ENCODE measurements at regions not wholly inside any gene's neighbourhood (a gene's known extent, or its start where the extent isn't known, plus 50 kb on each side); places are given as distances from the start of the nearest gene placed in this dataset.
"Not testable (repeated sequence)": the region's sequence is repeated elsewhere in the genome, so short reads cannot be mapped to it uniquely, and the experiment has no call there.

DNA sequence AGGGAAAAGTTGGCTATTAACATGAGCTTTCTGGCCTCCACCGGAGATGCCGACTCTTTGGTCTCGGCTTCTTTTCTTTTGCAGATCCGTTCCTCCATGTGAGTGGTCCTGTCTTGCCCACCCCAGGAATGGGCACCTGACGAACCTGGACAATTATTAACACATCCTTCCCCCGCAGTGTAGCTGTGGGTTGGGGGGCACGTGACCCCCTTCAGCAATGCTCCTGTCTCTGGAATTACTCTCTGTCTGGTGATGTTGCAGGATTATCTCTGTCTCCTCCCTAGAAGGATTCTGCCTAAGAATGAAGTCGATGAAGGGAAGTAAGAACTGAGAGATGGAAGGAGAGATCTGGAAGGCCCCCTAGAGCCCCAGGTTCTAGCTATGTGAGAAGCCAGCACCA, 115.2 kb upstream of the NPAS2 start:
- ATAC-seq (no peak), DNase-seq (no peak), FAIRE-seq (no peak)
- intact Hi-C loops (cut with DNase I) = no loop called here
- 77 to 81% methylated on average over 8 of the region's 8 CpGs for WGBS, 2 donors
- H3K27ac ChIP-seq = no peak overlapping the region
- no peaks in the 10 kb centered on the region for H3K36me3 ChIP-seq
- H3K27me3 ChIP-seq = no peaks in the 10 kb centered on the region
- no peaks in the 10 kb centered on the region for H3K9me3 ChIP-seq
- H3K4me1 ChIP-seq = no peaks in the 10 kb centered on the region
- no peak overlapping the region for H3K4me3 ChIP-seq
- TF ChIP-seq, protein P1, sequence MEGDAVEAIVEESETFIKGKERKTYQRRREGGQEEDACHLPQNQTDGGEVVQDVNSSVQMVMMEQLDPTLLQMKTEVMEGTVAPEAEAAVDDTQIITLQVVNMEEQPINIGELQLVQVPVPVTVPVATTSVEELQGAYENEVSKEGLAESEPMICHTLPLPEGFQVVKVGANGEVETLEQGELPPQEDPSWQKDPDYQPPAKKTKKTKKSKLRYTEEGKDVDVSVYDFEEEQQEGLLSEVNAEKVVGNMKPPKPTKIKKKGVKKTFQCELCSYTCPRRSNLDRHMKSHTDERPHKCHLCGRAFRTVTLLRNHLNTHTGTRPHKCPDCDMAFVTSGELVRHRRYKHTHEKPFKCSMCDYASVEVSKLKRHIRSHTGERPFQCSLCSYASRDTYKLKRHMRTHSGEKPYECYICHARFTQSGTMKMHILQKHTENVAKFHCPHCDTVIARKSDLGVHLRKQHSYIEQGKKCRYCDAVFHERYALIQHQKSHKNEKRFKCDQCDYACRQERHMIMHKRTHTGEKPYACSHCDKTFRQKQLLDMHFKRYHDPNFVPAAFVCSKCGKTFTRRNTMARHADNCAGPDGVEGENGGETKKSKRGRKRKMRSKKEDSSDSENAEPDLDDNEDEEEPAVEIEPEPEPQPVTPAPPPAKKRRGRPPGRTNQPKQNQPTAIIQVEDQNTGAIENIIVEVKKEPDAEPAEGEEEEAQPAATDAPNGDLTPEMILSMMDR (IDR thresholded peaks at IDR 0.05) = no peak

DNA sequence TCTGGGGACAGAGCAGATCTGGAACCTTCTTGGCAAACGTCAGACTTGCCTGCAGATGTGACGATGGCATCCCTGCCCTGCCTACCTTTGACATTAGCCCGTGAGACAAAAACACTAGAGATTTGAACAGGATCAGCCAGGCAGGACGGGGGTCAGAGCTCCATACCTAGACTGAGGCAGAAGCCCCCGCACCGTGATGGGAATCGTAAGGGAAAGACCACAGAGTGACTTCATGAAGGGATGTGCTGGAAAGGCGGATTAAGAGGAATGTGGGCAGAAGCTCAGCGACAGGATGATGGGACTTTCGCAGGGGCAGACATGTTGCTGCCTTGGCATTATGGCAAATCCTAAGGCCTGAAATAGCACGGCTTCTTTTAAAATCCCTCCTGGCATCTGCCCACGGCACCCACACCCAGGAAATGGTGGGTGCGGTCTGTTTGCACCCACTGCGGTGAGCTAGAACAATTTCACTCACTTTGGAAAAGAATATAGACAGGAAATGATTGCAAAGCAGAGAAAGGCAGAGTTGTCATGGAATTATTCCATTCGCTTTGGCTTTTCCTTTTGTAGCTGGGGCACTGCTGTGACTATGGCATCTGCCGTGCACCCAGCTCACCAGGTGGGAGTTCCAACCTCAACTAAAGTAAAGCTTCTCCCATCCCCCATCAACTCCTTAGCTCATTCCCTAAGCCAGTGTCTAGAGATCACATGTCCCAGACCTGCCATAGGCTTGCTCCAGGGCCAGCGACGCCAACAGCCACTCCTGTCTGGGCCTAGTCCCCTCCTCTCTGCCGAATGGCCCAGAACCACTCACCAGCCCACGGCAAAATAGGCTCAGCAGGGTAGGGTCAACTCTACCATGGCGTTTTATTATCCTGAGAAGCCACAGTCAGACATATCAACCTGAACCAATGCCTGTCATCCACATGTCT, 112.7 kb upstream of the NPAS2 start:
- 82 to 86% methylated on average over 21 of the region's 21 CpGs for WGBS, 2 donors

DNA sequence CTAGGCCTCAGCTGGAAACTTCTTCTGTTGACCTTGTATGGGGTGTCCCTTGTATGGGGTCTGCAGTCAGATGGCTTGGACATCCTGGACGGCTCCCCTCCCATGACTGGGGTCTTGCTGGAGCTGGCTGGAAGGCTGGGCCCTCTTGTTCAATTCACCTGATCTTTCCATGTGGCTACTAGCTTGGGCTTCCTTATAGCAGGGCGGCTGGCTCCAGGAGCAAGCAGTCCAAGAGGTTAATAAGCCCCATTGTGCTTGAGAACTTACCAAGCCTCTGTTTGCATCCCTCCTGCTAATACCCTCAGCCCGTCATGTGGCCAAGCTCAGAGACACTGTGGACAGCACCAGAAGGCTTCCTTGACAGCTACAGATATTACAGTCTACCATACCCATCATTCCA, 111.6 kb upstream of the NPAS2 start:
- Histone ChIP-seq H3K4me3 (no peak overlapping the region), H3K27me3 (no peaks in the 10 kb centered on the region), H3K36me3 (no peaks in the 10 kb centered on the region), H3K9me3 (no peaks in the 10 kb centered on the region), H3K27ac (no peak overlapping the region), H3K4me1 (no peaks in the 10 kb centered on the region)
- intact Hi-C loops (cut with DNase I) = no loop called here
- TF ChIP-seq, protein P1 (IDR thresholded peaks at IDR 0.05) = no peak
- FAIRE-seq = no peak
- no peak for ATAC-seq
- DNase-seq = no peak
- WGBS, 2 donors = 62 to 77% methylated on average over 3 of the region's 3 CpGs

More for the DNA sequence above, 112.7 kb upstream of the NPAS2 start:
- Histone ChIP-seq H3K4me1 (no peaks in the 10 kb centered on the region), H3K9me3 (no peaks in the 10 kb centered on the region), H3K36me3 (no peaks in the 10 kb centered on the region), H3K27me3 (no peaks in the 10 kb centered on the region), H3K27ac (no peak overlapping the region), H3K4me3 (no peak overlapping the region)
- FAIRE-seq (no peak), DNase-seq (no peak), ATAC-seq (no peak)
- TF ChIP-seq, protein P1 (IDR thresholded peaks at IDR 0.05) = no peak
- intact Hi-C loops (cut with DNase I) = no loop called here

DNA sequence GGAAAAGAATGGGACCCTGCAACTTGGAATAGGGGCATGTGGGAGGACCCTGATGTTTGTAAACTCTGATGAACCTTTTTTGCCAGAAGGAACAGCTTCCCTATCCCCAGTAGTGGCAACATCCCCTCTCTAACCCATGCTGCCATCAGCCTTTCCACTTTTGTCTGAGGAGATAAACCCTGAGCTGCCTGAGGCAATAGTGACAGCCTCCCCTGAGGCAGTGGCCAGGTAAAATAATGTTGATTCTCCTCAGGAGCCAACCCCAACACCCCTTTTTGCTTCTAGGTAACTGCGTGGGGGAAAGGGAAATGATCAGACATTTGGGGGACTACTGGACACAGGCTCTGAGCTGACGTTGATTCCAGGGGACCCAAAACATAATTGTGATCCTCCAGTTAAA, 106.8 kb upstream of the NPAS2 start:
- Histone ChIP-seq H3K27ac (no peak overlapping the region), H3K36me3 (no peaks in the 10 kb centered on the region), H3K4me3 (no peak overlapping the region), H3K4me1 (no peaks in the 10 kb centered on the region), H3K9me3 (no peaks in the 10 kb centered on the region), H3K27me3 (no peaks in the 10 kb centered on the region)
- WGBS, 2 donors = 37 to 64% methylated on average over 2 of the region's 2 CpGs
- no peak for ATAC-seq
- TF ChIP-seq, protein P1 (IDR thresholded peaks at IDR 0.05) = no peak
- FAIRE-seq = no peak
- intact Hi-C loops (cut with DNase I) = no loop called here
- DNase-seq = no peak

DNA sequence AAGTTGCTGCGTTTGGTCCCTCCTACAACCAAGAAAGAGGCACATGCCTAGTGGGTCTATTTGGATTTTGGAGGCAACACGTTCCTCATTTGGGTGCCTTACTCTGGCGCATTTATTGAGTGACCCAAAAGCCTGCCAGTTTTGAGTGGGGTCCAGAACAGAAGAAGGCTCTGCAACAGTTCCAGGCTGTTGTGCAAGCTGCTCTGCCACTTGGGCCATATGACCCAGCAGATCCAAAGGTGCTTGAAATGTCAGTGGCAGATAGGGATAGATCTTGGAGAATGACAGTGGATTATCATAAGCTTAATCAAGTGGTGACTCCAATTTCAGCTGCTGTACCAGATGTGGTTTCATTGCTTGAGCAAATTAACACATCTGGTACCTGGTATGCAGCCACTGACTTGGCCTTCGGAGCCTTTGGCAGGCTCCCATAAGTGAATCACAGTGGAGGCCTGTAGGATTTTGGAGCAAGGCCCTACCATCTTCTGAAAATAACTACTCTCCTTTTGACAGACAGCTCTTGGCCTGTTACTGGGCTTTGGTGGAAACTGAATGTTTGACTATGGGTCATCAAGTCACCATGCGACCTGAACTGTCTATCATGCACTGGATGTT, 105.4 kb upstream of the NPAS2 start:
- H3K27me3 ChIP-seq; H3K27ac ChIP-seq; H3K36me3 ChIP-seq; FAIRE-seq; H3K4me3 ChIP-seq; intact Hi-C loops (cut with DNase I); ATAC-seq; DNase-seq; H3K4me1 ChIP-seq; H3K9me3 ChIP-seq: not testable (repeated sequence)
- WGBS, 2 donors = 90% methylated on average over 5 of the region's 5 CpGs

DNA sequence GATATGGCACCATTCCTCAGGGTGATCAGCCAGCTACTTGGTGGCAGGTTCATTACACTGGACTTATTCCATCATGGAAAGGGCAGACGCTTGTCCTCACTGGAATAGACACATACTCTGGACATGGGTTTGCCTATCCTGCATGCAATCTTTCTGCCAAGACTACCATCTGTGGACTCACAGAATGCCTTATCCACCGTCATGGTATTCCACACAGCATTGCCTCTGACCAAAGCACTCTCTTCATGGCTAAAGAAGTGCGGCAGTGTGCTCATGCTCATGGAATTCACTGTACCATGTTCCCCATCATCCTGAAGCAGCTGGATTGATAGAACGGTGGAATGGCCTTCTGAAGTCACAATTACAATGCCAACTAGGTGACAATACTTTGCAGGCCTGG, 104.1 kb upstream of the NPAS2 start:
- H3K27me3 ChIP-seq; H3K4me3 ChIP-seq; ATAC-seq; H3K4me1 ChIP-seq; H3K27ac ChIP-seq; H3K9me3 ChIP-seq; intact Hi-C loops (cut with DNase I); FAIRE-seq; H3K36me3 ChIP-seq; DNase-seq: not testable (repeated sequence)
- WGBS, 2 donors = 89 to 92% methylated on average over 4 of the region's 4 CpGs
